Breast epithelium (tissue), 4 donors: ENCODE measurements at regions not wholly inside any gene's neighbourhood (a gene's known extent, or its start where the extent isn't known, plus 50 kb on each side); places are given as distances from the start of the nearest gene placed in this dataset.

Experiments used
- DNase-seq, 2 donors: peaks; one replicate each; pipeline ENCODE4 v3.0.0-alpha.2; 2019; ENCODE audit warnings: low spot score in 2 of 2
- H3K27ac ChIP-seq, 2 donors: fragments of 200-600 bp; sonication (generic) in 1 of 2; one replicate each; pipeline ENCODE4 v1.5.1; 2016 to 2019; ENCODE audit warnings: mild to moderate bottlenecking in 1 of 2
- H3K27me3 ChIP-seq, 2 donors: fragments of 200-600 bp; sonication (generic) in 1 of 2; one replicate each; pipeline versions ENCODE4 v1.5.1 to v1.6.0; 2017 to 2019; ENCODE audit warnings: control low read depth in 1 of 2, mild to moderate bottlenecking in 1 of 2
- H3K36me3 ChIP-seq: fragments of 200-600 bp; one replicate; pipeline ENCODE4 v1.5.1; 2019
- H3K4me1 ChIP-seq, 2 donors: fragments of 200-600 bp; sonication (generic); one replicate each; pipeline ENCODE4 v1.5.1; 2016 to 2019; ENCODE audit warnings: control low read depth in 1 of 2
- H3K4me3 ChIP-seq, 3 donors: fragments of 200-600 bp; sonication (generic); 1 replicate in 2 of 3; 2 replicates in 1 of 3; pipeline ENCODE4 v1.5.1; 2016 to 2019; ENCODE audit warnings: mild to moderate bottlenecking in 3 of 3, moderate library complexity in 2 of 3
- H3K9me3 ChIP-seq, 2 donors: fragments of 200-600 bp; sonication (generic) in 1 of 2; one replicate each; pipeline ENCODE4 v1.5.1; 2016 to 2019; ENCODE audit warnings: control low read depth in 1 of 2
- POLR2A ChIP-seq: fragments of 450-650 bp; IDR thresholded peaks from one replicate; pipeline ENCODE4 v1.6.1; 2016; ENCODE audit warnings: antibody characterized with exemption, mild to moderate bottlenecking, moderate library complexity
- POLR2AphosphoS5 ChIP-seq, 3 donors: sonication (generic); formaldehyde crosslinking; IDR thresholded peaks; one replicate each; pipeline ENCODE4 v1.6.1; 2017; ENCODE audit warnings: antibody characterized with exemption in 3 of 3
- intact Hi-C: fragments of 100-400 bp; cut with DNase I; formaldehyde crosslinking; loops from one replicate; pipeline ENCODE4 v1.15.1; 2023; ENCODE audit warnings: low total_unique reads
- TF ChIP-seq, protein P1 (sequence below), 3 donors: fragments of 450-650 bp; IDR thresholded peaks; one replicate each; pipeline ENCODE4 v1.5.1; 2016 to 2017; ENCODE audit warnings: antibody characterized with exemption in 3 of 3, mild to moderate bottlenecking in 3 of 3, moderate library complexity in 3 of 3

DNA sequence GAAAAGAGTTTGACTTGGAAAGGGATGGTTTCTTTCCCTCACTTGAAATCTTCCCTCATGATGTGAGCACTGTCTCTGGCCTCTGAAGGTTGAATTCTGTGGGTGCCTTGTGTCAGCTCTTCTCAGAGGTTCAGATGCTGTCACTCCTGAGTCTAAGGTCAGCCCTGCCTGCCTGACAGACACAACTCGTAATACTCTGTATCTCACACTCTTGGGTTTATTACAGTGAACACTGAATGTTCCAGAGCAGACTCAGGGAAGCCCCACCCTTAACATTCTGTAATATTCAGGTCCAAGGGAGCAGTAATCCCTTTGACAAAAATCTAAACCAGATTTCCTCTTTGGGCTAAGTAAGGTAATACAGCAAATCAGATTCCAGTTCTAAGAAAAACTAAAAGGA lies 837.8 kb downstream of the QKI start:
- Histone ChIP-seq H3K36me3 (no peaks in the 10 kb centered on the region), H3K4me1 (no peaks in the 10 kb centered on the region), H3K27me3 (no peaks in the 10 kb centered on the region), H3K27ac (no peak overlapping the region), H3K4me3 (no peak overlapping the region), H3K9me3 (no peaks in the 10 kb centered on the region)
- DNase-seq, result no peak
- TF ChIP-seq, protein P1, sequence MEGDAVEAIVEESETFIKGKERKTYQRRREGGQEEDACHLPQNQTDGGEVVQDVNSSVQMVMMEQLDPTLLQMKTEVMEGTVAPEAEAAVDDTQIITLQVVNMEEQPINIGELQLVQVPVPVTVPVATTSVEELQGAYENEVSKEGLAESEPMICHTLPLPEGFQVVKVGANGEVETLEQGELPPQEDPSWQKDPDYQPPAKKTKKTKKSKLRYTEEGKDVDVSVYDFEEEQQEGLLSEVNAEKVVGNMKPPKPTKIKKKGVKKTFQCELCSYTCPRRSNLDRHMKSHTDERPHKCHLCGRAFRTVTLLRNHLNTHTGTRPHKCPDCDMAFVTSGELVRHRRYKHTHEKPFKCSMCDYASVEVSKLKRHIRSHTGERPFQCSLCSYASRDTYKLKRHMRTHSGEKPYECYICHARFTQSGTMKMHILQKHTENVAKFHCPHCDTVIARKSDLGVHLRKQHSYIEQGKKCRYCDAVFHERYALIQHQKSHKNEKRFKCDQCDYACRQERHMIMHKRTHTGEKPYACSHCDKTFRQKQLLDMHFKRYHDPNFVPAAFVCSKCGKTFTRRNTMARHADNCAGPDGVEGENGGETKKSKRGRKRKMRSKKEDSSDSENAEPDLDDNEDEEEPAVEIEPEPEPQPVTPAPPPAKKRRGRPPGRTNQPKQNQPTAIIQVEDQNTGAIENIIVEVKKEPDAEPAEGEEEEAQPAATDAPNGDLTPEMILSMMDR (IDR thresholded peaks at IDR 0.05), result no peak
- TF ChIP-seq POLR2AphosphoS5 (IDR thresholded peaks at IDR 0.05), result no peak
- no peak for TF ChIP-seq POLR2A
- intact Hi-C loops, result no loop called here

DNA sequence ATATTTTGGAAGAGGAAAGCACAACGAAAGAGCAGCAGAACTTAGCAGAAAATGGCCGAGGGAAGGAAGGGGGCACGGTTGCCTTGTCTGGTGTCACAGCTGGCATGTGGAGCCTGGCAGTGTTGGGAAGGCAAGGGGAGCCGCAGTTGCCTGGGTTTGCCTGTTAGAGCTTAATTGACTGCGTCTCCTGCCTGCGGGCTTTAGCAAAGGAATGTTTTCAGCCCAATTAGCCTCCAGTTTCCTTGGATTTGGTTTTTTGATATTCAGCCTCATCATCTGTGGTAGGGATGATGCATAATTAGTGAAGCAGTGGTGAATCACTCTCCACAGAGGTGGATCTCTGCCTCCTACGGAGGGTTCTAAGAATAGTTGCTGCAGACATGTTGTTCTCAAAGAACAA lies 832.6 kb downstream of the QKI start:
- Histone ChIP-seq H3K36me3 (no peaks in the 10 kb centered on the region), H3K27ac (no peak overlapping the region), H3K9me3 (no peaks in the 10 kb centered on the region), H3K4me3 (no peak overlapping the region), H3K27me3 (no peaks in the 10 kb centered on the region), H3K4me1 (no peaks in the 10 kb centered on the region)
- intact Hi-C loops, result no loop called here
- no peak for DNase-seq
- TF ChIP-seq POLR2AphosphoS5 (IDR thresholded peaks at IDR 0.05) (no peak), POLR2A (no peak)

DNA sequence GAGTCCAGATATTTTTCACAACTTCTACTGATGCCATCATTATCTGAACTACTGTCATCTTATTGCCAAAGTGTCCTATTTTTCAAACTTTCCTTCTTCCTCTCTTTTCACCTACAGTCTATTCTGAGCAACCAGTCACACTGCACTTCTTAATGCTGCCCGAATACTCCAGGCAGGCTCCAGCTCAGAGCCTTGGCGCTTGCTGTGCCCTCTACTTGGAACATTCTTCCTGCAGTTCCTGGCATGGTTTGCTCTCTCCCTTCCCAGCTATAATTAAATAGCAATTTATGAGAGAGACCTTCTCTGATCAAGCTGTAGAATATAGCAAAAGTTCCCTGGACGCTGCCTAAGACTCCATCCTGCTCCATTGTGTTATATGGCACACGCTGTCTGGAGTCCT lies 831.6 kb downstream of the QKI start:
- intact Hi-C loops, result no loop called here
- Histone ChIP-seq H3K36me3 (no peaks in the 10 kb centered on the region), H3K27ac (no peak overlapping the region), H3K27me3 (no peaks in the 10 kb centered on the region), H3K4me1 (no peaks in the 10 kb centered on the region), H3K4me3 (no peak overlapping the region), H3K9me3 (no peaks in the 10 kb centered on the region)
- TF ChIP-seq POLR2AphosphoS5 (IDR thresholded peaks at IDR 0.05) (no peak), POLR2A (no peak)
- TF ChIP-seq, protein P1 (IDR thresholded peaks at IDR 0.05), result no peak
- no peak for DNase-seq

DNA sequence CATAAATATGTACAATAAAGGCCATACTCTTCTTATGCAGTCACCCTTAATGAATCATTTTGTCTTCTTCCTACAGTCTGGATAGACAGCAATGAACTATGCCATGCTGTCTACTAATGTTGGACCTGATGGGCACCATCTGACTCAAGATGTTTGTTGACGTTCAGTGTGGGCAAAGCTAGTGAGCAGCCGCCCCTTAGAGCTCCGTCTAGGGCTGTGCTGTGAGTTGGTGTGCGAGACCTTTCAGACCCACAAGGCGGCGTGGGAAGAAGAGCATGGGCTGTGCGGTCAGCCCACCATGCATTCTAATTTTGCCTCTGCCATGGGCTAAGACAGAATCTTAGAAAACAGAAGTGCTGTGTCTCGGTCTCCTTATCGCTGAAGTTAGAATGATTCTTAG lies 829.4 kb downstream of the QKI start:
- Histone ChIP-seq H3K27ac (no peak overlapping the region), H3K36me3 (no peaks in the 10 kb centered on the region), H3K27me3 (no peaks in the 10 kb centered on the region), H3K4me1 (no peaks in the 10 kb centered on the region), H3K9me3 (no peaks in the 10 kb centered on the region), H3K4me3 (no peak overlapping the region)
- TF ChIP-seq, protein P1 (IDR thresholded peaks at IDR 0.05), result no peak
- no peak for TF ChIP-seq POLR2AphosphoS5 (IDR thresholded peaks at IDR 0.05)
- TF ChIP-seq POLR2A, result no peak
- intact Hi-C loops, result no loop called here
- DNase-seq, result no peak

DNA sequence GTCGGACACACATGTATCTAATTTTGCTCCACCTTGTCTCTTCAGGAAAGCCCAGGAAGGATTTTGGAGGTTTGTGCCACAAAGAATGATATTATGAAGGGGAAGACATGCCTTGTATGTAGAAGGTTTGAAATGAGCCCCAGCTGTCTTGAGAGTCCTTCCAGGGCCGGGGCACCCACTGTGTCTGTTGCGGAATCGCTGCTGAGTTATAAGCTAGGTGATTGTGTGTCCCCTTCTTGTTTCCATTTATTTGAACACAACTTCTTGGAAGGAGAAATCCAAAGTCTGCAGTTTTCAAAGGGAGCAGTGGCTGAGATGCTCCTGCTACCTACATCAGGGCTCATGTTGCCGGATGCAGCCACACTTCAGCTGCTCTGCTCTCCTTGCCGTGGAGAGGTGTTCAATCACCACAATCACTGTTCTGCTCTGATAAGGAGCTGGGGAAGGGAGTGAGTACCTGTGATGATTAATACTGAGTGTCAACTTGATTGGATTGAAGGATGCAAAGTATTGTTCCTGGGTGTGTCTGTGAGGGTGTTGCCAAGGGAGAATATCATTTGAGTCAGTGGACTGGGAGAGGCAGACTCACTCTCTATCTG lies 828.6 kb downstream of the QKI start:
- no peak for DNase-seq
- intact Hi-C loops, result no loop called here
- no peaks in the 10 kb centered on the region for H3K27me3 ChIP-seq
- TF ChIP-seq POLR2A (no peak), POLR2AphosphoS5 (IDR thresholded peaks at IDR 0.05) (no peak)
- TF ChIP-seq, protein P1 (IDR thresholded peaks at IDR 0.05), result no peak
- no peak overlapping the region for H3K4me3 ChIP-seq
- H3K27ac ChIP-seq, result no peak overlapping the region
- H3K36me3 ChIP-seq, result no peaks in the 10 kb centered on the region
- no peaks in the 10 kb centered on the region for H3K4me1 ChIP-seq
- no peaks in the 10 kb centered on the region for H3K9me3 ChIP-seq

DNA sequence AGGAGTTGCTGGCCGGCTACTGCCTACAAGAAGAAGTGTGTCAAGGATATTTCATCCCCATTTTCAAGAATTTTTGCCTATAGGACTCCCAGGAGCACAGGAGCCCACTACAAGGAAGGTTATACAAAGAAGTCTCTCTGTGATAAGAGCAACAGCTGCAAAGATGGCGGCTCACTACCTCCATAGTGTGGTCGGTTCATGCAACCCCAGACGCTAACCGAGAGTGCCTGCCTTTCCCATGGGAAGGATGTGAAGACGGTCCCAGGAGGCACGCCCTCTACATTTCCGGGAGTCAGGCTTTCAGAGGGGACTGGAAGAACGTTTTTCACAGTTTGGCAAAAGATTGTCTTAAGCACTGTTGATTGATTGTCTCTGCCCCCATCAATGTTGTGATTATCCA lies 816.3 kb downstream of the QKI start:
- Histone ChIP-seq H3K36me3 (no peaks in the 10 kb centered on the region), H3K27ac (no peak overlapping the region), H3K4me3 (no peak overlapping the region), H3K27me3 (no peaks in the 10 kb centered on the region), H3K9me3 (no peaks in the 10 kb centered on the region), H3K4me1 (no peaks in the 10 kb centered on the region)
- no peak for TF ChIP-seq POLR2AphosphoS5 (IDR thresholded peaks at IDR 0.05)
- no peak for DNase-seq
- intact Hi-C loops, result no loop called here
